Sigmoid colon (tissue), 6 donors: ENCODE measurements at regions not wholly inside any gene's neighbourhood (a gene's known extent, or its start where the extent isn't known, plus 50 kb on each side); places are given as distances from the start of the nearest gene placed in this dataset.

Experiments used
- DNase-seq: peaks from one replicate; pipeline ENCODE4 v3.0.0-alpha.2; 2019
- H3K27ac ChIP-seq, 4 donors: fragments of 200-600 bp; sonication (generic); one replicate each; pipeline ENCODE4 v1.5.1; 2016 to 2019; ENCODE audit warnings: mild to moderate bottlenecking in 1 of 4
- H3K27me3 ChIP-seq, 3 donors: fragments of 200-600 bp; sonication (generic); one replicate each; pipeline ENCODE4 v1.5.1; 2019; ENCODE audit warnings: mild to moderate bottlenecking in 1 of 3
- H3K36me3 ChIP-seq, 4 donors: fragments of 200-600 bp; sonication (generic); one replicate each; pipeline ENCODE4 v1.5.1; 2016 to 2019
- H3K4me1 ChIP-seq, 4 donors: fragments of 200-600 bp; sonication (generic); one replicate each; pipeline ENCODE4 v1.5.1; 2017 to 2019
- H3K4me3 ChIP-seq, 4 donors: fragments of 200-600 bp; sonication (generic); one replicate each; pipeline ENCODE4 v1.5.1; 2017 to 2019; ENCODE audit warnings: mild to moderate bottlenecking in 2 of 4, moderate library complexity in 1 of 4
- H3K9me3 ChIP-seq, 4 donors: fragments of 200-600 bp in 3 of 4; sonication (generic) in 3 of 4; one replicate each; pipeline versions ENCODE4 v1.5.1 to v1.6.1; 2013 to 2019
- CTCF ChIP-seq, 4 experiments: fragments of 450-650 bp in 3 of 4; fragments of 200-600 bp in 1 of 4; IDR thresholded peaks; one replicate each; pipeline ENCODE4 v1.5.1; 2016 to 2019; ENCODE audit warnings: antibody characterized with exemption in 4 of 4, mild to moderate bottlenecking in 3 of 4, moderate library complexity in 2 of 4
- EP300 ChIP-seq, 4 donors: sonication (generic); formaldehyde crosslinking; IDR thresholded peaks; one replicate each; pipeline ENCODE4 v1.6.1; 2017; ENCODE audit warnings: antibody characterized with exemption in 4 of 4
- POLR2A ChIP-seq, 2 donors: fragments of 450-650 bp; IDR thresholded peaks; one replicate each; pipeline ENCODE4 v1.6.1; 2016; ENCODE audit warnings: antibody characterized with exemption in 2 of 2, mild to moderate bottlenecking in 2 of 2, moderate library complexity in 2 of 2
- POLR2AphosphoS5 ChIP-seq, 4 donors: sonication (generic); formaldehyde crosslinking; IDR thresholded peaks; one replicate each; pipeline ENCODE4 v1.6.1; 2017; ENCODE audit warnings: antibody characterized with exemption in 4 of 4
- WGBS, 2 donors: extraction: QIAGEN DNeasy Blood & Tissue Kit; methylation state at CpG; one replicate each; pipeline ENCODE4 v1.1.7; 2013; 5-methylcytosine and 5-hydroxymethylcytosine counted together
- intact Hi-C: fragments of 100-400 bp; cut with DNase I; formaldehyde crosslinking; loops from one replicate; pipeline ENCODE4 v1.15.1; 2023
- donor health status: healthy with polysubstance abuse.
- donor health status: healthy.

GRCh38 chr22:26846645-26847044, 189.3 kb downstream of the MIAT start:
- H3K36me3 ChIP-seq, result no peaks in the 10 kb centered on the region
- H3K4me1 ChIP-seq, result no peaks in the 10 kb centered on the region
- H3K27me3 ChIP-seq, result no peaks in the 10 kb centered on the region
- no peak overlapping the region for H3K27ac ChIP-seq
- WGBS, 2 donors, result 54 to 80% methylated on average over 2 of the region's 2 CpGs
- intact Hi-C loops, result no loop called here
- TF ChIP-seq POLR2AphosphoS5 (IDR thresholded peaks at IDR 0.05) (no peak), POLR2A (IDR thresholded peaks at IDR 0.05) (no peak), EP300 (IDR thresholded peaks at IDR 0.05) (no peak), CTCF (IDR thresholded peaks at IDR 0.05) (no peak)
- no peak for DNase-seq
- H3K9me3 ChIP-seq, result no peaks in the 10 kb centered on the region
- H3K4me3 ChIP-seq, result no peak overlapping the region

- Histone ChIP-seq H3K4me3 (no peak overlapping the region), H3K36me3 (no peaks in the 10 kb centered on the region), H3K9me3 (no peaks in the 10 kb centered on the region), H3K4me1 (no peaks in the 10 kb centered on the region), H3K27me3 (no peaks in the 10 kb centered on the region), H3K27ac (no peak overlapping the region)
- WGBS, 2 donors, result 59 to 81% methylated on average over 5 of the region's 5 CpGs
- DNase-seq, result no peak
- TF ChIP-seq CTCF (IDR thresholded peaks at IDR 0.05), result no peak
- no peak for TF ChIP-seq POLR2A (IDR thresholded peaks at IDR 0.05)
- TF ChIP-seq POLR2AphosphoS5 (IDR thresholded peaks at IDR 0.05), result no peak
- TF ChIP-seq EP300 (IDR thresholded peaks at IDR 0.05), result no peak
- intact Hi-C loops, result no loop called here
Observed at GRCh38 chr22:26847046-26847445, 189.7 kb downstream of the MIAT start.

- no peak for TF ChIP-seq EP300 (IDR thresholded peaks at IDR 0.05)
- no peaks in the 10 kb centered on the region for H3K36me3 ChIP-seq
- H3K9me3 ChIP-seq, result no peaks in the 10 kb centered on the region
- DNase-seq, result no peak
- no peak overlapping the region for H3K27ac ChIP-seq
- H3K27me3 ChIP-seq, result no peaks in the 10 kb centered on the region
- intact Hi-C loops, result no loop called here
- H3K4me3 ChIP-seq, result no peak overlapping the region
- H3K4me1 ChIP-seq, result no peaks in the 10 kb centered on the region
- WGBS, 2 donors, result 86 to 91% methylated on average over 2 of the region's 2 CpGs
Observed at GRCh38 chr22:26847816-26848215, 190.4 kb downstream of the MIAT start.

GRCh38 chr22:26848244-26848920, 191.0 kb downstream of the MIAT start:
- no peaks in the 10 kb centered on the region for H3K36me3 ChIP-seq
- no peak overlapping the region for H3K4me3 ChIP-seq
- no peak overlapping the region for H3K27ac ChIP-seq
- no peaks in the 10 kb centered on the region for H3K27me3 ChIP-seq
- DNase-seq, result no peak
- TF ChIP-seq POLR2A (IDR thresholded peaks at IDR 0.05), result no peak
- no peak for TF ChIP-seq POLR2AphosphoS5 (IDR thresholded peaks at IDR 0.05)
- no peak for TF ChIP-seq EP300 (IDR thresholded peaks at IDR 0.05)
- no peak for TF ChIP-seq CTCF (IDR thresholded peaks at IDR 0.05)
- WGBS, 2 donors, result 80 to 88% methylated on average over 9 of the region's 9 CpGs
- no peaks in the 10 kb centered on the region for H3K4me1 ChIP-seq
- no peaks in the 10 kb centered on the region for H3K9me3 ChIP-seq
- intact Hi-C loops, result no loop called here

- no peak overlapping the region for H3K4me3 ChIP-seq
- DNase-seq, result no peak
- 84 to 87% methylated on average over 4 of the region's 4 CpGs for WGBS, 2 donors
- no peak for TF ChIP-seq CTCF (IDR thresholded peaks at IDR 0.05)
- TF ChIP-seq EP300 (IDR thresholded peaks at IDR 0.05), result no peak
- TF ChIP-seq POLR2AphosphoS5 (IDR thresholded peaks at IDR 0.05), result no peak
- no peak for TF ChIP-seq POLR2A (IDR thresholded peaks at IDR 0.05)
- no peak overlapping the region for H3K27ac ChIP-seq
- intact Hi-C loops, result no loop called here
- no peaks in the 10 kb centered on the region for H3K27me3 ChIP-seq
- no peaks in the 10 kb centered on the region for H3K4me1 ChIP-seq
- H3K9me3 ChIP-seq, result no peaks in the 10 kb centered on the region
- H3K36me3 ChIP-seq, result no peaks in the 10 kb centered on the region
Observed at GRCh38 chr22:26849575-26849974, 192.2 kb downstream of the MIAT start.
